ENCODE measurements at regions not wholly inside any gene's neighbourhood (a gene's known extent, or its start where the extent isn't known, plus 50 kb on each side); places are given as distances from the start of the nearest gene placed in this dataset.

DNA sequence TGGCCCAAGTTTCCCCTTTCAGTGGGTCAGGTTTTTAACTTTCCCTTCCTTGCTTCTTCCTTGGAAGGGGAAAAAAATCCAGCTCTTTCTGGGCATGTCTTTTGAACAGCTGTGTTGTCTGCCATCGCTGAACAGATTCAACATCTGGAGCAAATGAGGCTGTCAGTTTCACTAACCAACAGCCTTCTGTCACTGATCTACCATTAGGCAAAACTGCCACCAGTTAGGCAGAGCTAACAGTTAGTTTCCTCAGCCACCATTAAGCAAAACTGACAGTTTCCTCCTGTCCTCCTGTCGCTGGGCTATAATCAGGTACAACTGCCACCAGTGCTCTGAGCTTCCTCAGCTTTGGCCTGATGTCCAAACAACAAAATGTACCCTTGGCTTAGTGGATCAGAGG lies 81.9 kb downstream of the NPTX2 start:
- H3K9me3 Mint-ChIP-seq, result peaks cover 7% of the 10 kb centered on the region
- H3K27me3 Mint-ChIP-seq (ENCODE audit: low read depth), result peaks cover 18% of the 10 kb centered on the region
- H3K27ac Mint-ChIP-seq (ENCODE audit: unreplicated experiment), result no peak overlapping the region
- H3K4me3 Mint-ChIP-seq, result no peak overlapping the region
- DNase-seq (ENCODE audit: low read depth, low spot score), result no peak
- TF ChIP-seq, protein P1, sequence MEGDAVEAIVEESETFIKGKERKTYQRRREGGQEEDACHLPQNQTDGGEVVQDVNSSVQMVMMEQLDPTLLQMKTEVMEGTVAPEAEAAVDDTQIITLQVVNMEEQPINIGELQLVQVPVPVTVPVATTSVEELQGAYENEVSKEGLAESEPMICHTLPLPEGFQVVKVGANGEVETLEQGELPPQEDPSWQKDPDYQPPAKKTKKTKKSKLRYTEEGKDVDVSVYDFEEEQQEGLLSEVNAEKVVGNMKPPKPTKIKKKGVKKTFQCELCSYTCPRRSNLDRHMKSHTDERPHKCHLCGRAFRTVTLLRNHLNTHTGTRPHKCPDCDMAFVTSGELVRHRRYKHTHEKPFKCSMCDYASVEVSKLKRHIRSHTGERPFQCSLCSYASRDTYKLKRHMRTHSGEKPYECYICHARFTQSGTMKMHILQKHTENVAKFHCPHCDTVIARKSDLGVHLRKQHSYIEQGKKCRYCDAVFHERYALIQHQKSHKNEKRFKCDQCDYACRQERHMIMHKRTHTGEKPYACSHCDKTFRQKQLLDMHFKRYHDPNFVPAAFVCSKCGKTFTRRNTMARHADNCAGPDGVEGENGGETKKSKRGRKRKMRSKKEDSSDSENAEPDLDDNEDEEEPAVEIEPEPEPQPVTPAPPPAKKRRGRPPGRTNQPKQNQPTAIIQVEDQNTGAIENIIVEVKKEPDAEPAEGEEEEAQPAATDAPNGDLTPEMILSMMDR (conservative IDR thresholded peaks at IDR 0.05), result no peak
- no peaks in the 10 kb centered on the region for H3K4me1 Mint-ChIP-seq
- peaks cover 2% of the 10 kb centered on the region for H3K36me3 Mint-ChIP-seq (ENCODE audit: low read depth)

DNA sequence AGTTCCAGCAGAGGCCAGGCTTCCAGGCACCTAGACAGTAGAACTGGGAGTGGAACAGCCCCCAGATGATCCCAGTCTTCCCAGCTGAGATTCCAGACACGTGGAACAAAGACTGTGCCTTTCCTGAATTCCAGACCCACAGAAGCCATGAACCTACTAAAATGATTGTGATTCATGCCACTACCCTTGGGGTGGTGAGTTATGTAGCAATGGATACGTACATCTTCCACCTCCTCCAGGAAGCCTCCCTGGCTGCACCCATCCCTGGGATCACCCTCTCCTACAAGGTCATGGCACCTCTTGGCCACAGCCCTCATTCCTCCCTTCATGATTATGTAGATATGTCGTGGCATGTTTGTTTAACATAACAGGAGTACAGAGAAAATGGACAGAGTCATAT lies 83.4 kb downstream of the NPTX2 start:
- peaks cover 19% of the 10 kb centered on the region for H3K27me3 Mint-ChIP-seq (ENCODE audit: low read depth)
- H3K4me3 Mint-ChIP-seq, result no peak overlapping the region
- H3K4me1 Mint-ChIP-seq, result peaks cover 2% of the 10 kb centered on the region
- TF ChIP-seq, protein P1 (conservative IDR thresholded peaks at IDR 0.05), result no peak
- DNase-seq (ENCODE audit: low read depth, low spot score), result no peak
- peaks cover 6% of the 10 kb centered on the region for H3K9me3 Mint-ChIP-seq
- no peak overlapping the region for H3K27ac Mint-ChIP-seq (ENCODE audit: unreplicated experiment)
- H3K36me3 Mint-ChIP-seq (ENCODE audit: low read depth), result peaks cover 2% of the 10 kb centered on the region

DNA sequence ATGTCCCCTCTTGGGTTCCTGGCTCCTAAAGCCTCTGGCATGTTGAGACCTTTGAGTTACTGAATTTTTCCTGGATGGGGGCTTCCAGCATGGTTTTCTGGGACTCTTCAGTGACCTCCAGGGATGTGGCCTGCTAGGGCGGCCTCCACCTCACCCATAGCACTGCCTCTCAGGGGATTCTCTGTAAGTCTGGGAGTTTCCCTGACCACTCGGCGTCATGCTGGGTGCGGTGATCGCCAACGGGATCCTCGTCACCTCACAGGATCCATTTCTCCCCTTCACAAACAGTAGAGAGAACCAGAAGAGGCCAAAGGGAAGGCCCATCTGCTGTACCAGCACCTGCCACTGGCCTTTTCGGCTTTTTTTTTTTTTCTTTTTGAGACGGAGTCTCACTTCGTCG lies 84.3 kb downstream of the NPTX2 start:
- H3K27me3 Mint-ChIP-seq (ENCODE audit: low read depth), result peaks cover 25% of the 10 kb centered on the region
- peaks cover 4% of the 10 kb centered on the region for H3K4me1 Mint-ChIP-seq
- no peak overlapping the region for H3K4me3 Mint-ChIP-seq
- no peak for DNase-seq (ENCODE audit: low read depth, low spot score)
- no peak overlapping the region for H3K27ac Mint-ChIP-seq (ENCODE audit: unreplicated experiment)
- TF ChIP-seq, protein P1 (conservative IDR thresholded peaks at IDR 0.05), result no peak
- peaks cover 3% of the 10 kb centered on the region for H3K9me3 Mint-ChIP-seq
- peaks cover under 1% of the 10 kb centered on the region for H3K36me3 Mint-ChIP-seq (ENCODE audit: low read depth)

DNA sequence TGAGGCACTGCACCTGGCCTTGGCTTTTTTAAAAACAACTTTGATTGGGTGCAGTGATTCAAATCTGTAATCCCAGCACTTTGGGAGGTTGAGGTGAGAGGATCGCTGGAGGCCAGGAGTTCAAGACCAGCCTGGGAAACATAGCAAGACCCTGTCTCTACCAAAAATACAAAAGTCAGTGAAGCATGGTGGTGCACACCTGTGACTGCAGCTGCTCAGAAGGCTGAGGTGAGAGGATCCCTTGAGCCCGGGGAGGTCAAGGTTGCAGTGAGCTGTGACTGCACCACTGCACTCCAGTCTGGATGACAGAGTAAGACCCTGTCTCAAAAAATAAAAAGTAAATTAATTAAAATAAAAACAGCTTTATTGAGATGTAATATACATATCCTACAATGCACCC lies 84.9 kb downstream of the NPTX2 start:
- Mint-ChIP-seq H3K4me3 (no peak overlapping the region), H3K9me3 (no peaks in the 10 kb centered on the region), H3K4me1 (peaks cover 4% of the 10 kb centered on the region), H3K36me3 (ENCODE audit: low read depth) (no peaks in the 10 kb centered on the region), H3K27ac (ENCODE audit: unreplicated experiment) (no peak overlapping the region), H3K27me3 (ENCODE audit: low read depth) (peaks cover 23% of the 10 kb centered on the region)
- no peak for DNase-seq (ENCODE audit: low read depth, low spot score)
- TF ChIP-seq, protein P1 (conservative IDR thresholded peaks at IDR 0.05), result no peak

DNA sequence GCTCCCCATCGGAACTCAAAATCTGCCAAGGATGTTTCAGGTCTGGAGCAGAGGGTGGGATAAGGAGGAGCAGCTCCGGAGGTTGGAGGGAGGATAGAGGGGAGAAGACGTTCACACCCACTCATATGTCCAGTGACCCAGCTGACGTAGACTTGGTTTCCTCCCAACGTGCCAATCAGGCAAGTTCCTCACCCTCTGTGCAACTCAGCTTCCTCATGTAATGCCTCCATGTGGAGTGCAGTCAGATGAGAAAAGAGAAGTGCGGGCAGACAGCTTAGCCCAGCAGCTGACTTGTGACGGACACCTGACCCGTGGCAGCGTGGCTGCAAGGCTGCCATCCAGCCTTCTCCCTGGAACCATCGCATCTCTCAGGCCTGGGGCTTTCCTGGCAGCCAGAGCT lies 86.8 kb downstream of the NPTX2 start:
- H3K4me1 Mint-ChIP-seq, result peaks cover 4% of the 10 kb centered on the region
- H3K27me3 Mint-ChIP-seq (ENCODE audit: low read depth), result peaks cover 27% of the 10 kb centered on the region
- H3K27ac Mint-ChIP-seq (ENCODE audit: unreplicated experiment), result no peak overlapping the region
- DNase-seq (ENCODE audit: low read depth, low spot score), result no peak
- no peaks in the 10 kb centered on the region for H3K36me3 Mint-ChIP-seq (ENCODE audit: low read depth)
- no peaks in the 10 kb centered on the region for H3K9me3 Mint-ChIP-seq
- no peak overlapping the region for H3K4me3 Mint-ChIP-seq
- TF ChIP-seq, protein P1 (conservative IDR thresholded peaks at IDR 0.05), result no peak

DNA sequence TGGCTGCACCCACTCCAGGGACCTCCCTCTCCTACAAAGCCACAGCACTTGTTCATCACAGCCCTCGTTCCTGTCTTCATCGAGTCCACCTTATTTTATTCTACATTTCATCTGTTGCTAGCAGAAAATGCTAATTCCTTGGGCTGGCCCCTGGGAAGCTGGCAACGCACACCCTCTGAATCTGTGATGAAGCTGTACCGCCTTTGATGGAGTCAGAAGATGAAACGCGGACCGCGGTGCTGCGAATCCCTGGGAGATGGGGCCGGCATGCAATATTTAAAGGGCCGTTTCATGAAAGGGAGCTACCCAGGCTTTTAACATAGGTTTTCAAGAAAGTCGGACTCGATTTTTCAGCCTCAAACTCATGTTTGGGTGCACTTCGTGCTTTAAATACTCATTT lies 88.5 kb downstream of the NPTX2 start:
- H3K4me3 Mint-ChIP-seq, result no peak overlapping the region
- no peak overlapping the region for H3K27ac Mint-ChIP-seq (ENCODE audit: unreplicated experiment)
- peaks cover 4% of the 10 kb centered on the region for H3K4me1 Mint-ChIP-seq
- no peaks in the 10 kb centered on the region for H3K36me3 Mint-ChIP-seq (ENCODE audit: low read depth)
- no peak for DNase-seq (ENCODE audit: low read depth, low spot score)
- H3K27me3 Mint-ChIP-seq (ENCODE audit: low read depth), result peaks cover 24% of the 10 kb centered on the region
- H3K9me3 Mint-ChIP-seq, result no peaks in the 10 kb centered on the region
- TF ChIP-seq, protein P1 (conservative IDR thresholded peaks at IDR 0.05), result no peak
